NOMO-1 treated with dmso at 0.1 percent for 144 hours (cell line): ENCODE measurements at regions not wholly inside any gene's neighbourhood (a gene's known extent, or its start where the extent isn't known, plus 50 kb on each side); places are given as distances from the start of the nearest gene placed in this dataset.
A peak's percentile ranks its signal among the peaks of the same experiment; 100 is the strongest.

Source experiments
- DNase-seq: peaks from one replicate; lab custom pipeline; 2025; ENCODE audit not compliant: unreplicated experiment; lab: John Stamatoyannopoulos, UW

DNA sequence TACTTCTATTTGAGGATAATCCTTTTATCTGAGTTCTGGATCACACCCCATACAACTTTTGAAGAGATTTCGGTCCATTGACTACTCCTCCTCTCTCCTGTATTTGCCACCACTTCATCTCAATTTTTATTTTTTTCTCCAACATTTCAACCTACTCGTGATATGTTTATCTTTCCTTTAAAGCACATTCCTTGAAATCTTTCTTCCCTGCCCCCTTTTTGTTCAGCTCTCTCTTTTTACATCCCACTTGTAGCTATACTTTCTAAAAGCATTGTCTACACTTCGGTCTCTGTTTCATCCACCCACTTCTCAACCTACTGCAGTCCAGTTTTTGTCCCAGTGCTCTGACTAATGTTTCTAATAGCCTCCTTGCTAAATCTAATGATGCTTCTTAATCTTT is 299.4 kb downstream of the PSAT1 start:
- DNase-seq: no peak

- no peak for DNase-seq
Measured at GRCh38 chr9:78598120-78598519, 301.2 kb downstream of the PSAT1 start.

GRCh38 chr9:78599926-78600325 is 303.0 kb downstream of the PSAT1 start:
- DNase-seq: no peak

DNA sequence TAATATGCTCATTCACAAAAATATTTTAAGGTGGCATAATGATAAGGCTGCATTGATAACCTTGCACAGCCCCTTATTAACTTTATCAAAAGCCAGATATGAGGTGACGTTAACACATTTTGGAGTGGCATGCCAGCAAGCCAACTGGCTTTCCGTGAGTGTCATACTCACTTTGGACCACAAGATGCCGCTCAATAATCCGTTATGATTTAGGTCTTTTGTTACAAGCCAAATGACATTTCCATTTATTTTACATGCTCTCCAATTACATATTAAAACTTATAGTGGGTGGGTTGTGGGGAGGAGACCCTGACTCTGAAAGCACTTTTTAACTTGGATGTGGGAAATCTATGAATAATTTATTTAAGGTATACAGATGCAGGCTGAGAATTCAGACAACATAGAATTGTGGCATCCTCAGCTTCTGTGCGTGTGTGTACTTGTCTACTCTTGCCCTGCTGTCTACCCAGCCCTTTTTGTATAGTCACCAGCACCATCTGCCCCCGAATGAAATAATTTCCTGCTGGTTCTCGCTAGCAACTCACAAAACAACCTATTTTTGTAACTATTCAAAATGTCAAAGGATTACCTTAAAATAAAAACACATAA is 305.1 kb downstream of the PSAT1 start:
- no peak for DNase-seq

- no peak for DNase-seq
Measured at GRCh38 chr9:78605041-78606000, 308.4 kb downstream of the PSAT1 start.

DNA sequence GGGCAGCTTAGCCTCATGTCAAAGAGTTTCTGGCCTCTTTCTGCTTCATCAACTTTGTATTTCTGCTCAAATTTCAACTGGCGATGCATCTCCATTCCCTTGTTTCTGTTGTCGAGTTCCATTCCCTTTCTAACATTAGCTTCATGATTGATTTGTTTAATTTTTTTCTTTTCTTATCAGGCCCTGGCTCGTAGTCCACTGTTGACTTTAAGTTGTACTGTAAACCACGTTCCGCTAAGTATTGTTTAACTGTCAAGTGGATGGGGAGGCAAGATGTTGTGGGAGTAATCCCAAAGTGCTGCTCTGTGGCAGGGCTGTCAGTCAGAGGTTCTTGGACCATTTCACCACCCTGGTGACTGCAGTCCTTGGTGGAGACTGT is 309.1 kb downstream of the PSAT1 start:
- no peak for DNase-seq

DNA sequence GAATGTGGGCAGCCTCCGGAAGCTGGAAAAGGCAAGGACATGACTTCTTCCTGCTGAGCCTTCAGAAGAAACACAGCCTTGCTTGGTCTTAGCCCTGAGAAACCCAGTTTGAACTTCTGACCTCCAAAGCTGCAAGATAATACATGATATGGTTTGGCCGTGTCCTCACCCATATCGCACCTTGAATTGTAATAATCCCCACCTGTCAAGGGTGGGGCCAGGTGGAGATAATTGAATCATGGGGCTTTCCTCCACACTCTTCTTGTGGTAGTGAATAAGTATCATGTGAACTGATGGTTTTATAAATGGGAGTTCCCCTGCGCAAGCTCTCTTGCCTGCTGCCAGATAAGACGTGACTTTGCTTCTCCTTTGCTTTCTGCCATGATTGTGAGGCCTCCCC is 310.9 kb downstream of the PSAT1 start:
- no peak for DNase-seq

- no peak for DNase-seq
Measured at GRCh38 chr9:78609450-78609849, 312.5 kb downstream of the PSAT1 start.

GRCh38 chr9:78612091-78612490 is 315.2 kb downstream of the PSAT1 start:
- no peak for DNase-seq

- no peak for DNase-seq
Measured at GRCh38 chr9:78613006-78613405, 316.1 kb downstream of the PSAT1 start.

GRCh38 chr9:78614892-78615291 is 318.0 kb downstream of the PSAT1 start:
- no peak for DNase-seq

DNA sequence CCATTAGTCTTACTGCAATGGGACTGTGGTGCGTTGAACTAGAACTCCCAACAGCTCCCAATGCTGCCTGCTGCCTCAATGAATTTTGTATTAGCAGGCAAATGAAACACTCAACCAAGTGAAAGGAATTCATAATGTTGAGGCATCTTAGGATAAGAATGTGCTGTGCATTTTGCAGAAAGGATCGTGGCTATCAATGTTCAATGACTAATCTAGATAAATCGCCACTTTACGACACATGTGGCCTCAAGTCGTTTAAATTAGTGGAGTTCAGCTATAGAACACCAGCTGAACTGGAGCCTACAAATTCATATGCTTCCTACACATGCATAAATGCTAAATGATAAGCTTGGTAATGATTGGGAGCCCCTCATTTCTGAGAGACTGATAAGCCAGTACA is 318.4 kb downstream of the PSAT1 start:
- no peak for DNase-seq

DNA sequence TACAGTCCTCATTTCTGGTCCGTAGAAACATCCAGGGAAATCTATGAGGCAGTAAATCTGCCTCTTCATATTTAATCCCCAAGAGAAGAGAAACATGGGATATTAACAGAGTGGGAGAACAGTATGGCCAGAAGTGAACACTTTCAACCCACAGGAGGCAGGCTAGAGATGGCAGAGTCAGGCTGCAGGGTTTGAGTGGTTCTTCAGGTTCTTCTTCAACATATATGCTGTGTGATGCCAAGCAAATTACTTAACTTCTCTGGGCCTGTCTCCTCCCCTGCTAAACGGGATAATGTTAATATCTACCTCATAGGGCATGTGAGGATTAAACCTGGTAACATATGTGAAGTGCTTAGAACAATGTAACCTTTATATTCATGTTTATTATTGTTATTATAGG is 321.8 kb downstream of the PSAT1 start:
- no peak for DNase-seq

GRCh38 chr9:78620303-78620702 is 323.4 kb downstream of the PSAT1 start:
- DNase-seq: no peak

DNA sequence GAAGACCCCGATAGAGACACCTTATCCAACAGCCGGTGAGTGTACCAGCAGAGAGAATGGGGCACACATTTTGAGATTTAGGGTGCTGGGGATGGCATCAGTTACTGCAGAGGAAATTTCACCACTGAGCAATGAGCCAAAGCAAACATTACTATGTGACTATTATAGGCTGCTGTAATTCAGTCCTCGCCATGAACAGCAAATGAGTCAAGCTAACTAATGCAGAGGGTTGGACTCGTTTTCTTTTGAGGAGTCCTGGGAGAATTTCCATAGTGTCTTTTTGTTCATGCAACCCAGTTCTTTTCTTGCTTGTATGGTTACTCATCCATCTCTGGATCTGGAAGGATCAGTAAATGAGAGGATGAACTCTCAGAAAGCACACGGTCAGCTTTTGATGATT is 323.8 kb downstream of the PSAT1 start:
- no peak for DNase-seq

DNA sequence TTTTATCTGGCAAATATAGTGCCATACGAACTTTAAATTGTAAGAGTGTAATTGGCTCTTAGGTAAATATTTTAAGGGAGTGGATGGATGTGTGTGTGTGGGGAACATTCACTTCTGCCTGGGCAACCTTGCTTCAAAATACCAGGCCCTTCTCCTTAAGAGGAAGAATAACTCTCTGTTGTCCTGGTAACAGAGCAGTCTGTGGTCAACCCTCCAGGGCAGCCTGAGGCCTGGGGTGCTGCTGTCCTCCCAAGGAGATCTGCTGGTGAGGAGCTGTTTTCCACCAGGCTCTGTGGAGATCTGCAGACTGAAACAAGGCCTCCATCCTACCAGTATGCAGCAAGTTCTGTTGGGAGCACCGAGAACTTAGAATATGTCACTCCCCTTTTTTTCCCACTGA is 325.2 kb downstream of the PSAT1 start:
- DNase-seq: no peak

DNA sequence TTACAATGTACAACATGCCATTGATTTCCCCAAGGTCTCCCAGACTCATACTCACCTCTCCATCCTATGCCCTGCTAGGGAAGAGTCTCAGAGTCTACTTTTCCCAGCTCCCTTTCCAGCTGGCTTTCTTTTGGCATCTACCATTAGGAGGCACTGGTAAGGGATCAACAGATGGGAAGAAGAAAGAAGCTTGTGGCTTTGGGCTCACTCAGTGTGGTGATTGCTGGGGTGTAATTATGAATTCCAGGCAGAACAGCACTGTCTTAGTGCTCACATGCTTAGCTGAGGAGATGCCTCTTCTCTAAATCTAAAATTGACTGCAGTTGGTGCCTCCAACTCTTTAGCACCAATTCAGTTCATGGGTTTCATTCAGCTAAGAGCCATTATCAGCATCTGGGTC is 330.0 kb downstream of the PSAT1 start:
- DNase-seq: no peak

GRCh38 chr9:78630966-78631365 is 334.0 kb downstream of the PSAT1 start:
- DNase-seq: no peak

- no peak for DNase-seq
Measured at GRCh38 chr9:78640728-78641127, 343.8 kb downstream of the PSAT1 start.

- DNase-seq: no peak
Measured at GRCh38 chr9:78644359-78644758, 347.4 kb downstream of the PSAT1 start.

DNA sequence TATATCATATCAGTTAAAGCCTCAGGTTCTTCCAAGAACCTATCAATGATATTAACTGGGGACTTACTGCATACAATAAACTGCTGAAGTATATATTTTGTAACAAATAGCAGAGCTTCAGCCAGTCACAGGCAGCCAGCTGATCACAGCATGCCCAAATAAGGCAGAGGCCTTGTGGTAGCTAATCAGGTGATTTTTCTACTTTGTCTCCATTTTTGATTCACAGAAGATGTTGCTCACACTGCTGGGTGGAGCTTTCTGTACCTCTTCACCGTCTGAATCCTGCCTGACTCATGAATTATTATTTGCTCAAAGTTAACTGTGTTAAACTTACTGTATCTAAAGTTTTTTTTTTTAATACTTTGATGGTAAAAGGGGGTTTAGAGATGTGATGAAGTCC is 357.4 kb downstream of the PSAT1 start:
- DNase-seq: no peak

GRCh38 chr9:78663369-78663768 is 366.4 kb downstream of the PSAT1 start:
- DNase-seq: peak; percentile 0

DNA sequence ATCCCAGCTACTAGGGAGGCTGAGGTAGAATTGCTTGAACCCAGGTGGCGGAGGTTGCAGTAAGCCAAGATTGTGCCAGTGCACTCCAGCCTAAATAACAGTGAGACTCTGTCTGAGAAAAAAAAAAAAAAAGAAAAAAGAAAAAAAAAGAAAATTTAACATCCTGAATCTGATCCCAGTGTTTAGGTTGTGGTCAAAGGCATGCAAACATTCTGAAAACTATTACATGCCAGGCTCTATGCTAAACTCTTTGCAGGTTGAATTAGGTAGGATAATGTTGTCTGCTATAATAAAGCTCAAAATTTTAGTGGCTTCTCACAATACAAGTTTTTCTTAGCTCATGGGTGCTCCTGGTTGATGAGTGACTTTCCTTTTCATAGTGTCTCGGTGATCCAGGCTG is 367.4 kb downstream of the PSAT1 start:
- no peak for DNase-seq
